ENCODE measurements at regions not wholly inside any gene's neighbourhood (a gene's known extent, or its start where the extent isn't known, plus 50 kb on each side); places are given as distances from the start of the nearest gene placed in this dataset.

- no peak for DNase-seq (ENCODE audit: low spot score)
These were observed 762.3 kb upstream of the GRM7 start for GRCh38 chr3:6098516-6099157.

GRCh38 chr3:6099458-6100075 lies 761.3 kb upstream of the GRM7 start:
- DNase-seq (ENCODE audit: low spot score): no peak

GRCh38 chr3:6105187-6105586 lies 755.7 kb upstream of the GRM7 start:
- DNase-seq (ENCODE audit: low spot score): no peak

GRCh38 chr3:6108957-6109356 lies 752.0 kb upstream of the GRM7 start:
- DNase-seq (ENCODE audit: low spot score): no peak

- no peak for DNase-seq (ENCODE audit: low spot score)
These were observed 750.5 kb upstream of the GRM7 start for GRCh38 chr3:6110451-6110850.

- DNase-seq (ENCODE audit: low spot score): no peak
These were observed 748.4 kb upstream of the GRM7 start for GRCh38 chr3:6112546-6112945.

GRCh38 chr3:6113338-6113737 lies 747.6 kb upstream of the GRM7 start:
- DNase-seq (ENCODE audit: low spot score): no peak

- DNase-seq (ENCODE audit: low spot score): no peak
These were observed 741.5 kb upstream of the GRM7 start for GRCh38 chr3:6119367-6119766.

GRCh38 chr3:6120786-6121185 lies 740.1 kb upstream of the GRM7 start:
- DNase-seq (ENCODE audit: low spot score): no peak

GRCh38 chr3:6124875-6125274 lies 736.0 kb upstream of the GRM7 start:
- DNase-seq (ENCODE audit: low spot score): no peak

- no peak for DNase-seq (ENCODE audit: low spot score)
These were observed 735.4 kb upstream of the GRM7 start for GRCh38 chr3:6125520-6125919.

GRCh38 chr3:6132684-6133432 lies 728.1 kb upstream of the GRM7 start:
- DNase-seq (ENCODE audit: low spot score): no peak

- DNase-seq (ENCODE audit: low spot score): no peak
These were observed 718.2 kb upstream of the GRM7 start for GRCh38 chr3:6142707-6143106.

- DNase-seq (ENCODE audit: low spot score): no peak
These were observed 713.0 kb upstream of the GRM7 start for GRCh38 chr3:6147883-6148282.

- DNase-seq (ENCODE audit: low spot score): no peak
These were observed 705.1 kb upstream of the GRM7 start for GRCh38 chr3:6155650-6156338.

GRCh38 chr3:6165951-6166350 lies 695.0 kb upstream of the GRM7 start:
- DNase-seq (ENCODE audit: low spot score): no peak

GRCh38 chr3:6168256-6168655 lies 692.7 kb upstream of the GRM7 start:
- no peak for DNase-seq (ENCODE audit: low spot score)

- no peak for DNase-seq (ENCODE audit: low spot score)
These were observed 687.9 kb upstream of the GRM7 start for GRCh38 chr3:6172871-6173642.

GRCh38 chr3:6177417-6177816 lies 683.5 kb upstream of the GRM7 start:
- DNase-seq (ENCODE audit: low spot score): no peak

GRCh38 chr3:6179761-6180160 lies 681.2 kb upstream of the GRM7 start:
- DNase-seq (ENCODE audit: low spot score): no peak

GRCh38 chr3:6180171-6180570 lies 680.7 kb upstream of the GRM7 start:
- DNase-seq (ENCODE audit: low spot score): no peak

- no peak for DNase-seq (ENCODE audit: low spot score)
These were observed 678.4 kb upstream of the GRM7 start for GRCh38 chr3:6182476-6182875.

All from hepatic stellate cell (primary cell).